ENCODE measurements at regions not wholly inside any gene's neighbourhood (a gene's known extent, or its start where the extent isn't known, plus 50 kb on each side); places are given as distances from the start of the nearest gene placed in this dataset.

DNA sequence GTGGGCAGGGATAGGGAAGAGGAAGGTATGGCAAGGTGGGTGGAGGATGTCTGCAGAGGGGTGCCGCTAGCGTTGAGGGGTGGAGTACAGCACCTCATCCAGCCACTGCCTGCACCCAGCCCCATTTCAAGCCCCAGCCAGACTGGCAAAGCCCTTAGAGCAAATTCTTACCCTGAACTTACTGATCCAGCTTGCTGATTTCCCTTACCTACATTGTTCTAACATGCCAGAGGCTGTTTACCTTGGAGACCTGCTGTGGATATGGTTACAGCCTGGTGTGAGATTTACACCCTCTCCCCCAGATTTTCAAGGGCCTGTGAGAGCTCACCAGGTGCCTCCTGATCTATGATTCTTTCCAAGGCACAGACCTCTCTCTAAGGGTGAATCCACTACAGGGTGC, 86.0 kb downstream of the ZNF726 start:
- TF ChIP-seq, protein P1, sequence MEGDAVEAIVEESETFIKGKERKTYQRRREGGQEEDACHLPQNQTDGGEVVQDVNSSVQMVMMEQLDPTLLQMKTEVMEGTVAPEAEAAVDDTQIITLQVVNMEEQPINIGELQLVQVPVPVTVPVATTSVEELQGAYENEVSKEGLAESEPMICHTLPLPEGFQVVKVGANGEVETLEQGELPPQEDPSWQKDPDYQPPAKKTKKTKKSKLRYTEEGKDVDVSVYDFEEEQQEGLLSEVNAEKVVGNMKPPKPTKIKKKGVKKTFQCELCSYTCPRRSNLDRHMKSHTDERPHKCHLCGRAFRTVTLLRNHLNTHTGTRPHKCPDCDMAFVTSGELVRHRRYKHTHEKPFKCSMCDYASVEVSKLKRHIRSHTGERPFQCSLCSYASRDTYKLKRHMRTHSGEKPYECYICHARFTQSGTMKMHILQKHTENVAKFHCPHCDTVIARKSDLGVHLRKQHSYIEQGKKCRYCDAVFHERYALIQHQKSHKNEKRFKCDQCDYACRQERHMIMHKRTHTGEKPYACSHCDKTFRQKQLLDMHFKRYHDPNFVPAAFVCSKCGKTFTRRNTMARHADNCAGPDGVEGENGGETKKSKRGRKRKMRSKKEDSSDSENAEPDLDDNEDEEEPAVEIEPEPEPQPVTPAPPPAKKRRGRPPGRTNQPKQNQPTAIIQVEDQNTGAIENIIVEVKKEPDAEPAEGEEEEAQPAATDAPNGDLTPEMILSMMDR (conservative IDR thresholded peaks at IDR 0.05 in 1 of 2, IDR thresholded peaks at IDR 0.05 in 1 of 2; ENCODE audit: low read depth in 1 of 2, low read length in 2 of 2): no peak
- TF ChIP-seq EZH2 (IDR thresholded peaks at IDR 0.05; ENCODE audit: low read length, missing control alignments): no peak
